Cardiac muscle cell (in vitro differentiated cells and primary cell): ENCODE measurements at regions not wholly inside any gene's neighbourhood (a gene's known extent, or its start where the extent isn't known, plus 50 kb on each side); places are given as distances from the start of the nearest gene placed in this dataset.

Experiments
- DNase-seq, 2 donors: peaks; one replicate each; pipeline versions ENCODE4 v3.0.0 to v3.0.0-alpha.2; 2010 to 2017; ENCODE audit warnings: low read depth in 1 of 2, low spot score in 1 of 2
- H3K27ac ChIP-seq: fragments of 200-600 bp; sonication (generic); 2 replicates; pipeline ENCODE4 v1.5.1; 2016
- H3K27me3 ChIP-seq: fragments of 200-600 bp; sonication (generic); 2 replicates; pipeline ENCODE4 v1.6.0; 2016; ENCODE audit warnings: control low read depth
- H3K36me3 ChIP-seq: fragments of 200-600 bp; sonication (generic); 2 replicates; pipeline ENCODE4 v1.5.1; 2016; ENCODE audit warnings: control low read depth
- H3K4me1 ChIP-seq: fragments of 200-600 bp; sonication (generic); 2 replicates; pipeline ENCODE4 v1.8.1; 2017; ENCODE audit warnings: low read depth, mild to moderate bottlenecking, mixed run types
- H3K4me3 ChIP-seq: fragments of 200-600 bp; sonication (generic); 2 replicates; pipeline ENCODE4 v1.5.1; 2016; ENCODE audit warnings: mild to moderate bottlenecking
- H3K9me3 ChIP-seq: fragments of 200-600 bp; sonication (generic); 2 replicates; pipeline ENCODE4 v1.5.1; 2017; ENCODE audit warnings: low read depth, mild to moderate bottlenecking, control low read depth
- CTCF ChIP-seq: IDR thresholded peaks from 2 replicates; pipeline ENCODE4 v1.5.1; 2012; ENCODE audit warnings: low read depth, mild to moderate bottlenecking, low read length

GRCh38 chr9:81377320-81377719, 312.0 kb downstream of the TLE1 start:
- Histone ChIP-seq H3K27me3 (no peaks in the 10 kb centered on the region), H3K9me3 (no peaks in the 10 kb centered on the region), H3K36me3 (no peaks in the 10 kb centered on the region), H3K27ac (no peak overlapping the region), H3K4me1 (peaks cover 8% of the 10 kb centered on the region), H3K4me3 (no peak overlapping the region)
- no peak for DNase-seq
- no peak for TF ChIP-seq CTCF

GRCh38 chr9:81375187-81376100, 313.9 kb downstream of the TLE1 start:
- peak in 1 of 2 donors; percentile 43 for DNase-seq
- Histone ChIP-seq H3K9me3 (no peaks in the 10 kb centered on the region), H3K27ac (no peak overlapping the region), H3K36me3 (no peaks in the 10 kb centered on the region), H3K27me3 (no peaks in the 10 kb centered on the region), H3K4me1 (no peaks in the 10 kb centered on the region), H3K4me3 (no peak overlapping the region)
- TF ChIP-seq CTCF = no peak

GRCh38 chr9:81374459-81375186, 314.7 kb downstream of the TLE1 start:
- no peak overlapping the region for H3K27ac ChIP-seq
- peak in 1 of 2 donors; percentile 57 for DNase-seq
- H3K36me3 ChIP-seq = no peaks in the 10 kb centered on the region
- no peaks in the 10 kb centered on the region for H3K9me3 ChIP-seq
- no peaks in the 10 kb centered on the region for H3K4me1 ChIP-seq
- H3K4me3 ChIP-seq = no peak overlapping the region
- no peaks in the 10 kb centered on the region for H3K27me3 ChIP-seq
- TF ChIP-seq CTCF = no peak

- Histone ChIP-seq H3K9me3 (no peaks in the 10 kb centered on the region), H3K4me1 (no peaks in the 10 kb centered on the region), H3K4me3 (no peak overlapping the region), H3K36me3 (no peaks in the 10 kb centered on the region), H3K27me3 (no peaks in the 10 kb centered on the region), H3K27ac (no peak overlapping the region)
- no peak for DNase-seq
- no peak for TF ChIP-seq CTCF
These were observed 316.1 kb downstream of the TLE1 start for GRCh38 chr9:81373294-81373693.

- Histone ChIP-seq H3K4me3 (no peak overlapping the region), H3K27ac (no peak overlapping the region), H3K36me3 (no peaks in the 10 kb centered on the region), H3K9me3 (no peaks in the 10 kb centered on the region), H3K4me1 (no peaks in the 10 kb centered on the region), H3K27me3 (no peaks in the 10 kb centered on the region)
- DNase-seq = peak in 1 of 2 donors; percentile 53
- TF ChIP-seq CTCF = no peak
These were observed 316.6 kb downstream of the TLE1 start for GRCh38 chr9:81372628-81373191.
